HEK293 (cell line): ENCODE measurements at regions not wholly inside any gene's neighbourhood (a gene's known extent, or its start where the extent isn't known, plus 50 kb on each side); places are given as distances from the start of the nearest gene placed in this dataset.

Experiments
- GFI1B ChIP-seq: fragments of 450-650 bp; formaldehyde crosslinking; IDR thresholded peaks from 2 replicates; pipeline ENCODE4 v1.5.1; 2016; ENCODE audit warnings: missing biosample characterization, missing genetic modification characterization
- HOXA7 ChIP-seq: sonication (generic); formaldehyde crosslinking; IDR thresholded peaks from 2 replicates; pipeline ENCODE4 v1.8.1; 2022; ENCODE audit warnings: missing genetic modification reagents, borderline replicate concordance
- HOXC10 ChIP-seq: sonication (generic); formaldehyde crosslinking; IDR thresholded peaks from 2 replicates; pipeline ENCODE4 v1.8.1; 2023; ENCODE audit warnings: mild to moderate bottlenecking, missing genetic modification reagents
- HOXD13 ChIP-seq: sonication (generic); formaldehyde crosslinking; IDR thresholded peaks from 2 replicates; pipeline ENCODE4 v1.8.0; 2022; ENCODE audit warnings: missing genetic modification reagents, borderline replicate concordance
- INSM2 ChIP-seq: fragments of 450-650 bp; formaldehyde crosslinking; IDR thresholded peaks from 2 replicates; pipeline ENCODE4 v1.5.1; 2016; ENCODE audit warnings: missing biosample characterization, missing genetic modification characterization
- KLF7 ChIP-seq: fragments of 450-650 bp; formaldehyde crosslinking; IDR thresholded peaks from 2 replicates; pipeline ENCODE4 v1.5.1; 2016; ENCODE audit warnings: missing biosample characterization, missing genetic modification characterization, borderline replicate concordance
- MZF1 ChIP-seq: fragments of 450-650 bp; formaldehyde crosslinking; IDR thresholded peaks from 2 replicates; pipeline ENCODE4 v1.5.1; 2017; ENCODE audit warnings: missing biosample characterization, missing genetic modification characterization, borderline replicate concordance
- RBAK ChIP-seq: fragments of 450-650 bp; formaldehyde crosslinking; IDR thresholded peaks from 2 replicates; pipeline ENCODE4 v1.5.1; 2016; ENCODE audit warnings: missing biosample characterization, missing genetic modification characterization
- REPIN1 ChIP-seq: fragments of 450-650 bp; formaldehyde crosslinking; IDR thresholded peaks from 2 replicates; pipeline ENCODE4 v1.5.1; 2017; ENCODE audit warnings: missing biosample characterization, missing genetic modification characterization, low read depth
- SCRT1 ChIP-seq: fragments of 450-650 bp; formaldehyde crosslinking; IDR thresholded peaks from 2 replicates; pipeline ENCODE4 v1.5.1; 2016; ENCODE audit warnings: missing biosample characterization, missing genetic modification characterization, borderline replicate concordance
- SP3 ChIP-seq: fragments of 450-650 bp; formaldehyde crosslinking; IDR thresholded peaks from 2 replicates; pipeline ENCODE4 v1.5.1; 2016; ENCODE audit warnings: missing biosample characterization, missing genetic modification characterization
- SP7 ChIP-seq: fragments of 450-650 bp; formaldehyde crosslinking; IDR thresholded peaks from 2 replicates; pipeline ENCODE4 v1.5.1; 2016; ENCODE audit warnings: missing biosample characterization, missing genetic modification characterization
- ZBTB20 ChIP-seq: fragments of 450-650 bp; formaldehyde crosslinking; IDR thresholded peaks from 2 replicates; pipeline ENCODE4 v1.5.1; 2016; ENCODE audit warnings: missing biosample characterization, missing genetic modification characterization
- ZBTB26 ChIP-seq: fragments of 450-650 bp; formaldehyde crosslinking; optimal IDR thresholded peaks from 2 replicates; pipeline ENCODE3; 2016; ENCODE audit warnings: missing biosample characterization, mild to moderate bottlenecking, missing genetic modification characterization
- ZEB2 ChIP-seq: fragments of 450-650 bp; formaldehyde crosslinking; IDR thresholded peaks from 2 replicates; pipeline ENCODE4 v1.5.1; 2016; ENCODE audit warnings: missing biosample characterization, missing genetic modification characterization
- ZFP41 ChIP-seq: fragments of 450-650 bp; formaldehyde crosslinking; IDR thresholded peaks from 2 replicates; pipeline ENCODE4 v1.5.1; 2016; ENCODE audit warnings: missing biosample characterization, missing genetic modification characterization, borderline replicate concordance
- ZNF114 ChIP-seq: fragments of 450-650 bp; formaldehyde crosslinking; IDR thresholded peaks from 2 replicates; pipeline ENCODE4 v1.5.0; 2017; ENCODE audit warnings: missing biosample characterization, missing genetic modification characterization
- ZNF133 ChIP-seq: fragments of 450-650 bp; formaldehyde crosslinking; IDR thresholded peaks from 2 replicates; pipeline ENCODE4 v1.5.1; 2016; ENCODE audit warnings: missing biosample characterization, missing genetic modification characterization
- ZNF311 ChIP-seq: fragments of 450-650 bp; formaldehyde crosslinking; IDR thresholded peaks from 2 replicates; pipeline ENCODE4 v1.5.1; 2017; ENCODE audit warnings: missing biosample characterization, missing genetic modification characterization, borderline replicate concordance
- ZNF335 ChIP-seq: fragments of 450-650 bp; formaldehyde crosslinking; conservative IDR thresholded peaks from 2 replicates; pipeline ENCODE4 v1.5.1; 2016; ENCODE audit warnings: missing biosample characterization, missing genetic modification characterization
- ZNF366 ChIP-seq: fragments of 450-650 bp; formaldehyde crosslinking; conservative IDR thresholded peaks from 2 replicates; pipeline ENCODE4 v1.5.1; 2016; ENCODE audit warnings: missing biosample characterization, missing genetic modification characterization
- ZNF416 ChIP-seq: fragments of 450-650 bp; formaldehyde crosslinking; IDR thresholded peaks from 2 replicates; pipeline ENCODE4 v1.5.1; 2016; ENCODE audit warnings: missing biosample characterization, missing genetic modification characterization
- ZNF48 ChIP-seq: fragments of 450-650 bp; formaldehyde crosslinking; IDR thresholded peaks from 2 replicates; pipeline ENCODE4 v1.5.1; 2016; ENCODE audit warnings: missing biosample characterization, missing genetic modification characterization
- ZNF501 ChIP-seq: fragments of 450-650 bp; formaldehyde crosslinking; IDR thresholded peaks from 2 replicates; pipeline ENCODE4 v1.5.1; 2016; ENCODE audit warnings: missing biosample characterization, missing genetic modification characterization
- ZNF558 ChIP-seq: fragments of 450-650 bp; formaldehyde crosslinking; IDR thresholded peaks from 2 replicates; pipeline ENCODE4 v1.5.1; 2016; ENCODE audit warnings: missing biosample characterization, missing genetic modification characterization
- ZNF561 ChIP-seq: fragments of 450-650 bp; IDR thresholded peaks from 2 replicates; pipeline ENCODE4 v1.5.1; 2018; ENCODE audit warnings: missing biosample characterization, missing genetic modification characterization, borderline replicate concordance
- ZNF571 ChIP-seq: fragments of 450-650 bp; formaldehyde crosslinking; IDR thresholded peaks from 2 replicates; pipeline ENCODE4 v1.5.0; 2017; ENCODE audit warnings: missing biosample characterization, missing genetic modification characterization
- ZNF610 ChIP-seq: fragments of 450-650 bp; formaldehyde crosslinking; IDR thresholded peaks from 2 replicates; pipeline ENCODE4 v1.5.1; 2016; ENCODE audit warnings: missing biosample characterization, missing genetic modification characterization, borderline replicate concordance
- ZNF623 ChIP-seq: fragments of 450-650 bp; formaldehyde crosslinking; IDR thresholded peaks from 2 replicates; pipeline ENCODE4 v1.5.1; 2016; ENCODE audit warnings: missing biosample characterization, missing genetic modification characterization
- ZNF792 ChIP-seq: fragments of 450-650 bp; formaldehyde crosslinking; IDR thresholded peaks from 2 replicates; pipeline ENCODE4 v1.5.1; 2016; ENCODE audit warnings: missing biosample characterization, missing genetic modification characterization
- ZSCAN16 ChIP-seq: fragments of 450-650 bp; formaldehyde crosslinking; IDR thresholded peaks from 2 replicates; pipeline ENCODE4 v1.5.1; 2016; ENCODE audit warnings: missing biosample characterization, missing genetic modification characterization
- TF ChIP-seq, protein P1 (sequence below): fragments of 450-650 bp; formaldehyde crosslinking; IDR thresholded peaks from 2 replicates; pipeline ENCODE4 v1.5.1; 2016; ENCODE audit warnings: missing biosample characterization, missing genetic modification characterization
- TF ChIP-seq, protein P2 (sequence below): fragments of 450-650 bp; formaldehyde crosslinking; IDR thresholded peaks from 2 replicates; pipeline ENCODE4 v1.5.1; 2016; ENCODE audit warnings: missing biosample characterization, missing genetic modification characterization
- TF ChIP-seq, protein P3 (sequence below): fragments of 450-650 bp; IDR thresholded peaks from 2 replicates; pipeline ENCODE4 v1.5.1; 2018; ENCODE audit warnings: missing biosample characterization, mild to moderate bottlenecking, missing genetic modification characterization

DNA sequence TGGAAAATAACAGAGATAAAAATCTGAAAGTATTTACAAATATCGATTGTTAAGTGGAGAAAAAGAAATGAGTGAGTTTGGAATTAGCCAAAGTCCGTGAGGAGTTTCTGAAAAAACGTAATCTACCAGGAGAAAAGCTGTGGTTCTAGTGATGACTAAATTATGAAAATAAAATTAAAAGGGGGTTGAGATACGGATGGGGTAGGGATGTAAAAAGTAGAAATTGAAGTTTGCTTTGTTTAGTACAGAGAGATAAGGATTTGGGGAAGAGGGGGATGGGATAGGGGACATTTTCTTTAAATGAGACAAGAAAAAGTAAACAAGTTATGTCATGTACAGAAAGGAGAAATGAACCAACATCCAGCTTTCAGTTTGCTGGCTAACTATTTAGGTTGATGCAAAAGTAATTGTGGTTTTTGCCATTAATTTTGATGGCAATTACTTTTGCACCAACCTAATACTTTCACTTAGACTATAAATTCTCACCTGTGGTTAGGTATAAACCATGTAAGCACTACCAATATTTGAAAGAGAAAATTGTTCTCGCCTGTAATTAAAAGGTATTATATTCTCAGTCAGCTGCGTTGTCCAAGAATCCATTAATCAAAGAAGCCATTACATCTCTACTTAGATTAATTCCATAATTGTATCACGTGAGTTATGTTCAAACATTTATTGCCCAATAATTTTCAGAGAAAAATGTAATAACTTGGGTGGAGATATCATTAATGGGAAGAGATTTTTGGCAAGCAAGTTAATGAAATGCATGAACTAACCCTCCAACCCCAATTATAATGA is 143.0 kb upstream of the NRP1 start (continued):
- TF ChIP-seq HOXD13 (no peak), INSM2 (tag by site-specific recombination) (peak; percentile 13), ZBTB20 (tag by site-specific recombination) (no peak), ZBTB26 (tag by site-specific recombination) (no peak), ZNF311 (tag by site-specific recombination) (no peak), ZNF610 (tag by site-specific recombination) (no peak), ZEB2 (tag by site-specific recombination) (peak; percentile 92), HOXA7 (CRISPR knock-in tag) (no peak), SP3 (tag by site-specific recombination) (no peak; the same call in 1 of the 2 replicates), RBAK (tag by site-specific recombination) (no peak), ZNF623 (peak; percentile 7; the same call in 1 of the 2 replicates), KLF7 (tag by site-specific recombination) (no peak), ZNF561 (tag by site-specific recombination) (no peak; the same call in 1 of the 2 replicates), ZNF558 (tag by site-specific recombination) (no peak), ZFP41 (no peak), ZNF366 (tag by site-specific recombination) (peak; percentile 51; the same call in 1 of the 2 replicates), ZNF335 (tag by site-specific recombination) (no peak; the same call in 1 of the 2 replicates), ZNF114 (tag by site-specific recombination) (no peak), SP7 (tag by site-specific recombination) (peak; percentile 85), REPIN1 (tag by site-specific recombination) (no peak), ZNF501 (tag by site-specific recombination) (no peak; the same call in 1 of the 2 replicates), ZNF416 (tag by site-specific recombination) (no peak), ZNF48 (tag by site-specific recombination) (no peak), MZF1 (peak; percentile 84), ZNF571 (no peak), SCRT1 (no peak), HOXC10 (no peak), ZNF792 (tag by site-specific recombination) (no peak), ZSCAN16 (tag by site-specific recombination) (no peak), GFI1B (tag by site-specific recombination) (no peak), ZNF133 (tag by site-specific recombination) (no peak)
- TF ChIP-seq, protein P1, sequence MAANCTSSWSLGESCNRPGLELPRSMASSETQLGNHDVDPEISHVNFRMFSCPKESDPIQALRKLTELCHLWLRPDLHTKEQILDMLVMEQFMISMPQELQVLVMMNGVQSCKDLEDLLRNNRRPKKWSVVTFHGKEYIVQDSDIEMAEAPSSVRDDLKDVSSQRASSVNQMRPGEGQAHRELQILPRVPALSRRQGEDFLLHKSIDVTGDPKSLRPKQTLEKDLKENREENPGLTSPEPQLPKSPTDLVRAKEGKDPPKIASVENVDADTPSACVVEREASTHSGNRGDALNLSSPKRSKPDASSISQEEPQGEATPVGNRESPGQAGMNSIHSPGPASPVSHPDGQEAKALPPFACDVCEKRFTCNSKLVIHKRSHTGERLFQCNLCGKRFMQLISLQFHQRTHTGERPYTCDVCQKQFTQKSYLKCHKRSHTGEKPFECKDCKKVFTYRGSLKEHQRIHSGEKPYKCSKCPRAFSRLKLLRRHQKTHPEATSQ (tag by site-specific recombination) = no peak
- TF ChIP-seq, protein P2, sequence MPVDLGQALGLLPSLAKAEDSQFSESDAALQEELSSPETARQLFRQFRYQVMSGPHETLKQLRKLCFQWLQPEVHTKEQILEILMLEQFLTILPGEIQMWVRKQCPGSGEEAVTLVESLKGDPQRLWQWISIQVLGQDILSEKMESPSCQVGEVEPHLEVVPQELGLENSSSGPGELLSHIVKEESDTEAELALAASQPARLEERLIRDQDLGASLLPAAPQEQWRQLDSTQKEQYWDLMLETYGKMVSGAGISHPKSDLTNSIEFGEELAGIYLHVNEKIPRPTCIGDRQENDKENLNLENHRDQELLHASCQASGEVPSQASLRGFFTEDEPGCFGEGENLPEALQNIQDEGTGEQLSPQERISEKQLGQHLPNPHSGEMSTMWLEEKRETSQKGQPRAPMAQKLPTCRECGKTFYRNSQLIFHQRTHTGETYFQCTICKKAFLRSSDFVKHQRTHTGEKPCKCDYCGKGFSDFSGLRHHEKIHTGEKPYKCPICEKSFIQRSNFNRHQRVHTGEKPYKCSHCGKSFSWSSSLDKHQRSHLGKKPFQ = no peak
- TF ChIP-seq, protein P3, sequence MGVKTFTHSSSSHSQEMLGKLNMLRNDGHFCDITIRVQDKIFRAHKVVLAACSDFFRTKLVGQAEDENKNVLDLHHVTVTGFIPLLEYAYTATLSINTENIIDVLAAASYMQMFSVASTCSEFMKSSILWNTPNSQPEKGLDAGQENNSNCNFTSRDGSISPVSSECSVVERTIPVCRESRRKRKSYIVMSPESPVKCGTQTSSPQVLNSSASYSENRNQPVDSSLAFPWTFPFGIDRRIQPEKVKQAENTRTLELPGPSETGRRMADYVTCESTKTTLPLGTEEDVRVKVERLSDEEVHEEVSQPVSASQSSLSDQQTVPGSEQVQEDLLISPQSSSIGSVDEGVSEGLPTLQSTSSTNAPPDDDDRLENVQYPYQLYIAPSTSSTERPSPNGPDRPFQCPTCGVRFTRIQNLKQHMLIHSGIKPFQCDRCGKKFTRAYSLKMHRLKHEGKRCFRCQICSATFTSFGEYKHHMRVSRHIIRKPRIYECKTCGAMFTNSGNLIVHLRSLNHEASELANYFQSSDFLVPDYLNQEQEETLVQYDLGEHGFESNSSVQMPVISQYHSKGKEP = 0 out of 2 replicates have a peak, but pooled peaks have one; percentile 10
